SIG-M5 treated with dmso at 0.1 percent for 504 hours (cell line): ENCODE measurements at regions not wholly inside any gene's neighbourhood (a gene's known extent, or its start where the extent isn't known, plus 50 kb on each side); places are given as distances from the start of the nearest gene placed in this dataset.

Experiments
- DNase-seq: peaks from one replicate; lab custom pipeline; 2025; ENCODE audit not compliant: unreplicated experiment; lab: John Stamatoyannopoulos, UW

- no peak for DNase-seq
These were observed 267.3 kb downstream of the MTRR start for GRCh38 chr5:8136271-8136670.

DNA sequence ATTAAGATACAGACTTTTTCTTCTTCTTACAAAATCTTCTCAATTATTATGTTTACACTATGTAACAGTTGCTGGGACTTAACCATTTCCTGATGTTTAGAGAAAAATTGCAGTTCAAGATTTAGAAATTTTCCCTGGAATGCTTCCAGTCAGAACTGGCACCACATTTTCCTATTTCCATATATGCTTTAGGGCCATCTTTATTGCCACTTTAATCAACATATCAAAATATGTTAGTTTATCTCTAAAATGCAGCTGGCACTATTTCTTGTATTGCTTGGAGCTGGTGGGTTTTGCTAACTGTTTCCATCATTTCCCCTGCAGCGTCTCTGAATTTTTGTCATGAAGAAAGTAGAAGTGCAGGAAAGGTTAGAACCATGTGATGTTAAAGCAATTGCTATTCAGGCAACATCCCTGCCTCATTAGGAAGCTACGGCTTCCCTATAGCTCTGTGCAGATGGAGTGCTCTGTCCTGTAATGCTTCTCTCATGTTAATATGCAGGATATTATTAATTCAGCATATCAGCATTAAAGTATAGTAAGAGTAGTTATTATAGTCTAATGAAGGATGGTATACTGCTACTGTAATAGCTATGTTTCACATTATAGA lies 269.1 kb downstream of the MTRR start:
- DNase-seq: no peak

DNA sequence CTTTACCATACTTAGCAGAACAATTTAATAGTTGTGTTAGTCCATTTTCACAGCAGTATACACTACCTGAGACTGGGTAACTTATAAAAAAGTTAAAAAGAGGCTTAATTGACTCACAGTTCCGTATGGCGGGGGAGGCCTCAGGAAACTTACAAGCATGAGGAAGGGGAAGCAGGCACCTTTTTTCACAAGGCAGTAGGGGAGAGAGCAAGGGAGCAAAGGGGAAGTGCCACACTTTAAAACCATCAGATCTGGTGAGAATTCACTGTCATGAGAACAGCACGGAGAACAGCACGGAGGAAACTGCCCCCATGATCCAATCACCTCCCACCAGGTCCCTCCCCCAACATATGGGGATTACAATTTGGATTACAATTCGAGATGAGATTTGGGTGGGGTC lies 269.9 kb downstream of the MTRR start:
- no peak for DNase-seq

DNA sequence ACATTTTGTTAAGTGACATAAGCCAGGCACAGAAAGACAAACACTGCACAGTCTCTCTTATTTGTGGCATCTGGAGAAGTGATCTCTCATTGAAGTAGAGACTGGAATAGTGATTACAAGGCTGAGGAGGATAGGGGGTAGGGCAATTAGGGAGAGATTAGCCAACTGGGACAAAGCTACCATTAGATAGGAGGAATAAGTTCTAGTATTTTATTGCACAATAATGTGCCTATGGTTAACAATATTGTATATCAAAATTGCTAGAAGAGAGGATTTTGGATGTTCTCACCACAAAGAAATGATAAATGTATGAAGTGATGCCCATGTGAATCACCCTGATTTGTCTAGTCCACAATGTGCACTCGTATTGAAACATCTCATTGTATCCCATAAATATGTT lies 281.8 kb downstream of the MTRR start:
- DNase-seq: no peak

DNA sequence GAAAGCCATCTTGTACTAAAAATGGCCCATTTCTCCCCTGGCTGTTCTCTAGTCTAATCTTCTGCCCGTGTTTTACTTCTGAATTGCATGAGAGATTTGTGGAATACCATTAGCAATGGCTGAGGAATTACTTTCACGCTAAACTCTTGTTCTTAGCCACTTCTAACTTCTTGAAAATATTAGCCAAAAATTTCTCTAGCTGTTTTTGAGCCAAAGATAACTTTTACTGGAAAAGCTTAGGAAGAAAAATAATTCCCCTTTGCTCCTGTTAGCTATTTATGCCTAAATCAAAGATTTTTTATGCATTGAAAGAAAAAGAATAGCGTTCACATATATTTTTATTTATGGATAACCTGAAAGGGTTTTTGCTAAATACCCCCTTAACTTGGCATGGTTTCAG lies 287.8 kb downstream of the MTRR start:
- DNase-seq: no peak

DNA sequence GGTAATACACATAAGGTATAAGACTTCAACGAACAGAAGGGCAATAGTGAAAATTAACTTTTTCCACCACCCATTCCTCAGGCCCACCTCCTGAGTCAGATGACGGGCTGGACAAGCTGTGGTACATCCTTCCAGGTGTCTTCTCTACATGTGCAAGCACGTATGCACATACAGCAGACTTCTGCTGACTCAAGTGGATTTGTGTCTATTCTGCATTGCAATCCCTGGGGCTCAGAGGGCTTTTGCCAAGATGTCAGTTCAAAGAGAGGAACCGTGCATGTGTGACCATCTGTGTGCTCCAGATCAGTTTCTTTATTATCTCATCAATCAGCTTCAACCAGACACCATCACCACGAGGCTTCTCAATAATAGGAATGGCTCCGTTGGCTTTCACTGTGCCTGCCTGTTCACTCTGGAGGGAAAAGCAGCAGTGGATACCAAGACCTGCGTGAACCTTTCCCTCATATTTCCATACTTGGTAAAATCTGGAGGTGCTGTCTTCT lies 288.4 kb downstream of the MTRR start:
- no peak for DNase-seq

GRCh38 chr5:8176101-8176693 lies 307.2 kb downstream of the MTRR start:
- peak; percentile 34 for DNase-seq

- no peak for DNase-seq
These were observed 315.6 kb downstream of the MTRR start for GRCh38 chr5:8184455-8185063.

DNA sequence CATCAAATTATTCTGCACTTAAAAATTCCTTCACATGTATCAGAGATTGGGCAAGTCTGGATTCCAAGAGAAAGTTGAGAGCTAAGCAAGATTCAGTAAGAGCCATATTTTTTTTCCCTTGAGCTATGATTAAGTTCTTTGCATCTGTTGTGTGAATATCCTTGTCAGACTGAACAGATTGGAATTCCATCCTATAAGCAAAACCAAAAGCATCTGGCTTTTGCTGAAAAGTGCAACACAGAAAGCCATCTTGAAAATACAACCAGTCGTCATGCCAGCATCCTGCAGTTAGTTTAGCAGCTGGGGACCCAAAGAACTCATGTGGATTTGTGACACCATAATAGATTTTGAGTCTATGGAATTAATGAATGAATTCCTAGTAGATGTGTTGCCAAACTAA lies 316.9 kb downstream of the MTRR start:
- no peak for DNase-seq

- no peak for DNase-seq
These were observed 320.1 kb downstream of the MTRR start for GRCh38 chr5:8188874-8189565.

GRCh38 chr5:8192840-8193239 lies 323.9 kb downstream of the MTRR start:
- DNase-seq: no peak

DNA sequence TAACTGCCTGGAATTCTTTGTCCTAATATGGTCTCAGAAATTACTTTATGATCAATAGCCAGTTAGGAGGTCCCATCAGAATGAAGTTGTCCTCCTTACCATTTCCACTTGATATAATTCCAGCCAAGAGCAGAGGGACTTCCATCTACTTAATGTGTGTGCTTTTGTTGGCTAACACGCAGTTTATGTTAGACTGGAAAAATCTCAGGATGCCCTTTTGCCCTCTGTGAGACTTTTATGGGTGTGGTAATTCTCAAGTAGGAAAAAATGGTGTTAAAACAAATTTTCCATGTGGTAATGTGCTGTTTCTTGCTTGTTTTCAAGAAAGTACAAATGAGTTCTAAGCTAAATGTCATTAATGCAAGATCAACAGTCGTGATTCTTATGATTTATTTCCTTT lies 327.1 kb downstream of the MTRR start:
- DNase-seq: no peak

DNA sequence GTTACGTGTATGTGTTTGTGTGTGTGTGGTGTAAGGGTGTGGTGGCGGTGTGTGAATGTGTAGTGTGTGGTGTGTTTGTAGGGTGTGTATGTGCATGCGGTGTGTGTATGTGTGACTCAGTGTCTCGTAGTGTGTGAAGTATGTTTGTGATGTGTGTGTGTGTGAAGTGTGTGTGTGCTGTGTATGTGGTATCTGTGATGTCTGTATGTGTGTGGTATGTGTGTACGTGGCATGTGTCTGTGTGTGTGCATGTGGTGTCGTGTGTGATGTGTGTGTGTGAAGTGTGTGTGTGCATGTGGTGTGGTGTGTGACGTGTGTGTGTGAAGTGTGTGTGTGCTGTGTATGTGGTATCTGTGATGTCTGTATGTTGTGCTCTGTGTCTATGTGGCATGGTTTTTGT lies 339.4 kb downstream of the MTRR start:
- no peak for DNase-seq

- no peak for DNase-seq
These were observed 340.6 kb downstream of the MTRR start for GRCh38 chr5:8209500-8209899.

GRCh38 chr5:8213701-8214240 lies 344.8 kb downstream of the MTRR start:
- DNase-seq: no peak

- DNase-seq: no peak
These were observed 348.0 kb downstream of the MTRR start for GRCh38 chr5:8216921-8217320.

DNA sequence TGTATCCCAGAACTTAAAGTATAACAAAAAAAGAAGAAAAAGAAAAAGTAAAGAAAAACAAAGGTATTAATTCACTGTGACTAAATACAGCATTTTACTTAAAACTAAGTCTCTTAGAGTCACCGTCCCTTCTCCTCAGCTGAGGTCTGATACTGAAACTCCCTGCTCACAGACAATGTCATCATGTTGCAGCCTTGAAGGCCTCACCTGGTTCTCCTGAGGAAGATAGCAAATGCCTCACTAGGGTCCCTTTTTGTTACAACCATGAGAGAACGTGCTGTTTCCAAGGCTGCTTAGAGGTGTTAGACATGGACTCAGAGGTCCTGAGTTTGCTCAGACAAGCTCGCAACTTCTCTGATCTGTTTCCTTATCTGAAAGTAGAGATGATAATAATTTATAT lies 357.2 kb downstream of the MTRR start:
- no peak for DNase-seq

- no peak for DNase-seq
These were observed 358.2 kb downstream of the MTRR start for GRCh38 chr5:8227112-8227511.

GRCh38 chr5:8229551-8229950 lies 360.6 kb downstream of the MTRR start:
- no peak for DNase-seq

- DNase-seq: no peak
These were observed 361.9 kb downstream of the MTRR start for GRCh38 chr5:8230868-8231267.

GRCh38 chr5:8233479-8233878 lies 364.5 kb downstream of the MTRR start:
- no peak for DNase-seq
